Sigmoid colon (tissue), 3 donors: ENCODE measurements at regions not wholly inside any gene's neighbourhood (a gene's known extent, or its start where the extent isn't known, plus 50 kb on each side); places are given as distances from the start of the nearest gene placed in this dataset.

Experiments
- CTCF ChIP-seq, 4 experiments: fragments of 450-650 bp in 3 of 4; fragments of 200-600 bp in 1 of 4; IDR thresholded peaks; one replicate each; pipeline ENCODE4 v1.5.1; 2016 to 2019; ENCODE audit warnings: antibody characterized with exemption in 4 of 4, mild to moderate bottlenecking in 3 of 4, moderate library complexity in 2 of 4
- POLR2A ChIP-seq, 2 donors: fragments of 450-650 bp; IDR thresholded peaks; one replicate each; pipeline ENCODE4 v1.6.1; 2016; ENCODE audit warnings: antibody characterized with exemption in 2 of 2, mild to moderate bottlenecking in 2 of 2, moderate library complexity in 2 of 2

- TF ChIP-seq CTCF (IDR thresholded peaks at IDR 0.05) (no peak), POLR2A (IDR thresholded peaks at IDR 0.05) (no peak)
Observed at GRCh38 chrX:45784590-45784989, 583.9 kb upstream of the DIPK2B start.
